ENCODE measurements at regions not wholly inside any gene's neighbourhood (a gene's known extent, or its start where the extent isn't known, plus 50 kb on each side); places are given as distances from the start of the nearest gene placed in this dataset.

- no peaks in the 10 kb centered on the region for H3K36me3 Mint-ChIP-seq (ENCODE audit: insufficient read depth)
- no peaks in the 10 kb centered on the region for H3K9me3 Mint-ChIP-seq
- H3K27me3 Mint-ChIP-seq: peaks cover 0 to 28% of the 10 kb centered on the region in 2 donors
- DNase-seq (peak; percentile 7 to 37 (median 19)), ATAC-seq (replicated peaks) (peak; percentile 89)
- peaks cover 14 to 38% of the 10 kb centered on the region in 2 donors for H3K4me1 Mint-ChIP-seq (ENCODE audit: low read depth in 2 of 2)
- peak overlapping the region; percentile 35 to 94 for H3K27ac Mint-ChIP-seq
- peak overlapping the region; percentile 25 to 61 for H3K4me3 Mint-ChIP-seq
Observed at GRCh38 chr2:213232649-213233437, 51.4 kb upstream of the SPAG16 start.

GRCh38 chr2:213233438-213234330, 50.6 kb upstream of the SPAG16 start:
- no peak for ATAC-seq (replicated peaks)
- no peak for DNase-seq
- Mint-ChIP-seq H3K27ac (peak overlapping the region in 1 of 2 donors; percentile 94), H3K36me3 (ENCODE audit: insufficient read depth) (peaks cover 4% of the 10 kb centered on the region), H3K9me3 (no peaks in the 10 kb centered on the region), H3K4me3 (peak overlapping the region; percentile 25 to 61), H3K27me3 (peaks cover 0 to 32% of the 10 kb centered on the region in 2 donors), H3K4me1 (ENCODE audit: low read depth in 2 of 2) (peaks cover 14 to 40% of the 10 kb centered on the region in 2 donors)

All from effector memory CD8-positive, alpha-beta T cell (primary cell).